PC-3 (cell line): ENCODE measurements at regions not wholly inside any gene's neighbourhood (a gene's known extent, or its start where the extent isn't known, plus 50 kb on each side); places are given as distances from the start of the nearest gene placed in this dataset.
"Not testable (repeated sequence)": the region's sequence is repeated elsewhere in the genome, so short reads cannot be mapped to it uniquely, and the experiment has no call there.

Experiments used
- ATAC-seq: fragments of 200-7000 bp; cut with Tn5 transposase; 2 replicates; pipeline ENCODE4 v1.9.1; 2020; ENCODE audit warnings: mild to moderate bottlenecking, moderate library complexity
- BruUV-seq: library from RNA; stranded (reverse); fragments of 400-500 nt; replicated peaks from 2 replicates; lab custom pipeline; 2021; lab: Mats Ljungman, UMichigan
- CTCF ChIA-PET: fragments of 300-600 bp; sonication (Branson Sonifier 250); formaldehyde crosslinking; loops from one replicate; lab custom pipeline; 2022; ENCODE audit warnings: antibody characterized with exemption; lab: Charles Lee
- POLR2A ChIA-PET: fragments of 300-600 bp; sonication (Branson Sonifier 250); formaldehyde crosslinking; loops from one replicate; lab custom pipeline; 2022; ENCODE audit warnings: antibody characterized with exemption; ENCODE audit not compliant: unreplicated experiment; lab: Charles Lee
- DNase-seq: peaks from one replicate; pipeline ENCODE4 v3.0.0-alpha.2; 2015
- H2AFZ ChIP-seq: fragments of 300-600 bp; sonication (generic); 2 replicates; pipeline ENCODE4 v1.6.0; 2016; ENCODE audit warnings: antibody characterized with exemption, low read length
- H3F3A ChIP-seq: fragments of 300-600 bp; sonication (generic); one replicate; pipeline ENCODE4 v1.6.0; 2017; ENCODE audit warnings: antibody characterized with exemption, low read length, control low read depth, mild to moderate bottlenecking; ENCODE audit not compliant: unreplicated experiment
- H3K27ac ChIP-seq: fragments of 300-600 bp; sonication (generic); 2 replicates; pipeline ENCODE4 v1.5.1; 2016; ENCODE audit warnings: mild to moderate bottlenecking, low read length
- H3K27me3 ChIP-seq: fragments of 300-600 bp; sonication (generic); 2 replicates; pipeline ENCODE4 v1.6.1; 2016; ENCODE audit warnings: low read length, mixed read lengths
- H3K36me3 ChIP-seq: fragments of 300-600 bp; sonication (generic); 2 replicates; pipeline ENCODE4 v1.6.1; 2016; ENCODE audit warnings: low read depth, mixed run types, low read length, mixed read lengths
- H3K4me1 ChIP-seq: fragments of 300-600 bp; sonication (generic); 2 replicates; pipeline ENCODE4 v1.5.1; 2016; ENCODE audit warnings: low read length; ENCODE audit not compliant: insufficient read depth
- H3K4me2 ChIP-seq: fragments of 300-600 bp; sonication (generic); 2 replicates; pipeline ENCODE4 v1.6.0; 2016; ENCODE audit warnings: low read length
- H3K4me3 ChIP-seq: fragments of 300-600 bp; sonication (generic); 2 replicates; pipeline ENCODE4 v1.5.1; 2016; ENCODE audit warnings: mild to moderate bottlenecking, low read length, mixed read lengths
- H3K79me2 ChIP-seq: fragments of 300-600 bp; sonication (generic); 2 replicates; pipeline ENCODE4 v1.6.1; 2017; ENCODE audit warnings: low read length, mixed read lengths
- H3K9ac ChIP-seq: fragments of 300-600 bp; sonication (generic); 2 replicates; pipeline ENCODE4 v1.6.0; 2016; ENCODE audit warnings: mild to moderate bottlenecking, low read length
- H3K9me2 ChIP-seq: fragments of 300-600 bp; sonication (generic); replicated peaks from 2 replicates; pipeline ENCODE4 v1.6.1; 2016; ENCODE audit warnings: mixed run types, low read length, mixed read lengths
- H3K9me3 ChIP-seq: fragments of 300-600 bp; sonication (generic); 2 replicates; pipeline ENCODE4 v1.6.1; 2016; ENCODE audit warnings: low read length, mixed read lengths
- H4K20me1 ChIP-seq: fragments of 300-600 bp; sonication (generic); 2 replicates; pipeline ENCODE4 v1.6.1; 2016; ENCODE audit warnings: low read length, mixed read lengths
- intact Hi-C: fragments of 100-400 bp; cut with micrococcal nuclease; formaldehyde crosslinking; loops from 2 replicates; pipeline ENCODE4 v1.9.0; 2023

DNA sequence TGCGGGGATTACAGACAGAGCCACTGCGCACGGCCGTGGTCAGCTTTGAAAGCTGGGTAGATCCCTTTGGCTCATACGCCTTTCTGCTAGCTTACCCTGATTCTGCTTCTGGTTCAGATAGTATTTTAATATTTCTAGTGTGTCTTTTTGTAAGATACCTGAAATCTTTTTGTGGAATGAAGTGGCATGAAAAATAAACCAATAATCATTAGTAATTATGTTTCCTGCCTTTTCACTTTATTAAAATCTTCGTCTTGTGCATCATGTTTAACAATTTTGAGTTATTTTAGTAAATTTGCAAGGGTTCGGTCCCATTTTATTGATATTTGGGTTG lies 82.5 kb upstream of the TNK2 start:
- H3K9me3 ChIP-seq, H3K27me3 ChIP-seq, POLR2A ChIA-PET, DNase-seq, intact Hi-C loops, H3K27ac ChIP-seq, H3K4me1 ChIP-seq, BruUV-seq, H4K20me1 ChIP-seq, H3F3A ChIP-seq, H3K36me3 ChIP-seq, H3K9me2 ChIP-seq, CTCF ChIA-PET: not testable (repeated sequence)
- Histone ChIP-seq H3K9ac (peak overlapping the region; percentile 86), H2AFZ (peak overlapping the region; percentile 98), H3K79me2 (peaks cover 11% of the 10 kb centered on the region), H3K4me2 (peak overlapping the region; percentile 87), H3K4me3 (peak overlapping the region; percentile 84)
- ATAC-seq = peak; percentile 1; the same call in 1 of the 2 replicates

DNA sequence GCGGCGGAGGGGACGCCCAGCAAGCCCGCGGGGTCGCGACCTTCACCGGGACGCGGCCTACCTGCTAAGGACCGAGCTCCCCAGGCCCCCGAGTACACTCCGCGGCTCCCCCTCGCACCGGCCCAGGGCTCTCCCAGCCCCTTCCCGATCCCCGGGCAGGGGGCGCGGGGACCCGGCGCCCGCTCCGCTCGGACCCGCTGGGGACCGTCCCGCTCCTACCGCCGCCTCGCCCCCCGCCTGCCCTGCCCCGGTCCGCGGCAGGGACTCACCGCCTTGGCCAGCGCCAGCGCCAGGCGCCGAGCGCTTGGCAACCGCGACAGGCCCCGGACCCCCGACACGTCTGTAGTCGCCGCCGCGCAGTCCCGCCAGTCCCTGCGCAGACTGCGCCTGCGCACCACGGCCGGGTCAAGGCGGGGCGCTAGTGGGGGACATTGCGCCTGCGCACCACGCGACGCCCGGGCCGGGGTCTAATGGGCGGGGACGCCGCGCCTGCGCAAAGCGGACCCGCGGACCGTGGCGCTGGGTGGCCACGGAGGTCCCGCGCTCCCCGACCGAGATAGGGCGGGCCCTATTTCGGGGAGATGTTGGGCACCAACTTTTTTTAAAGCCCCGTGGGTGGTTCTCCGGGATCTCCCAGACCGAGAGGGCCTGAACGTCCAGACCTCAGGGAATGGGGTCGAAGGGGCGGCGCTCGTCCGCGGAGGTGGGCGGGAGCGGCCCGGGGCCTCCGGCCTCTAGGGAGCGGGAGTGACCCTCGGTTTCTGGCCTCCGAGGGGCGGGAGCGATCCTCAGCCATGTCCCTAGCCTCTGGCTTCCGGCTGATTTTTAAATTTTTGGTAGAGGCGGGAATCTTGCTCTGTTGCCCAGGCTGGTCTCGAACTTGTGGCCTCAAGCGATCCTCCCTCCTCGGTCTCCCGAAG lies 81.8 kb upstream of the TNK2 start:
- Histone ChIP-seq H3K4me2 (peak overlapping the region; percentile 87), H3K79me2 (peaks cover 11% of the 10 kb centered on the region), H3K9ac (peak overlapping the region; percentile 86), H2AFZ (peak overlapping the region; percentile 98), H3K4me3 (peak overlapping the region; percentile 84)
- H3K9me2 ChIP-seq, H3K9me3 ChIP-seq, H3K36me3 ChIP-seq, intact Hi-C loops, H4K20me1 ChIP-seq, H3F3A ChIP-seq, H3K4me1 ChIP-seq, H3K27me3 ChIP-seq, H3K27ac ChIP-seq, CTCF ChIA-PET, POLR2A ChIA-PET: not testable (repeated sequence)
- peak; percentile 76 for ATAC-seq
- BruUV-seq = TSS peak; percentile 88
- peak; percentile 92 for DNase-seq

DNA sequence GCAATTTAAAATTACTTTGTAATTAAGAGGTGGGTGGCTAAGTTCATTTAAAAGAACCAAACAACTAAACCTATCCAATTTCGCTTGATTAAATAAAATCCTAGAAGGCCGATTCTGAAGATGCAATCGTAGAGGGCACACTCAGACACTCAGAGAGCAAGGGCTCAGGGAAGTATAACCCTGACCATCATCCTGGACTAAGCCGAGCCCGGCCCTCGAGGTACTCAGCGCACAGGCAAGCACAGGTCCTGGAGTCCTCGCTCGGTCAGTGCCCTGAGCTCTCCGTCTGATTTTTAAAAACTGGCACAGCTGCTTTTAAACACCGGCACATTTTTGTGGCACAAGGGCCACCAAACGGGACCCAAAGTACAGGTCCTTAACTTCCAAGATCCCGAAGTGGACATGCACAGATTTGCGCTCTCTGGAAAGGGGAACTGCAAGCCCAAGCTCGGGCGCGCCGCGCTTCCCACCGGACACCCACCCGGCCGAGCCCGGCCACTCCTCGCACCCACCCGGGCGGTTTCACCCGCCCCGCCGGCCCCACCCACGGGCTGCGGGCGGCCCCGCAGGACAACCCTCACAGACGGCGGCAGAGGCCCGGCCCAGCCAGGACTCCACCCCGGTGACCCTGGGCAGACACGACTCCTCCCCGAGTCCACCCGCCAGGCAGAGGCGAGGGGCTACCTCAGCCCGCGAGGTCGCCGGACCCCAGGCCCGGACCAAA lies 81.0 kb upstream of the TNK2 start:
- H3K27me3 ChIP-seq, H3K9me2 ChIP-seq, H4K20me1 ChIP-seq, H3F3A ChIP-seq, H3K27ac ChIP-seq, H3K4me1 ChIP-seq, H3K36me3 ChIP-seq, intact Hi-C loops, H3K9me3 ChIP-seq, POLR2A ChIA-PET, CTCF ChIA-PET, H2AFZ ChIP-seq: not testable (repeated sequence)
- H3K4me2 ChIP-seq = peak overlapping the region; percentile 62
- peak; percentile 11 for DNase-seq
- H3K79me2 ChIP-seq = peaks cover 11% of the 10 kb centered on the region
- H3K4me3 ChIP-seq = peak overlapping the region; percentile 84
- TSS peak; percentile 74 for BruUV-seq
- peak; percentile 63 for ATAC-seq
- peak overlapping the region; percentile 86 for H3K9ac ChIP-seq

DNA sequence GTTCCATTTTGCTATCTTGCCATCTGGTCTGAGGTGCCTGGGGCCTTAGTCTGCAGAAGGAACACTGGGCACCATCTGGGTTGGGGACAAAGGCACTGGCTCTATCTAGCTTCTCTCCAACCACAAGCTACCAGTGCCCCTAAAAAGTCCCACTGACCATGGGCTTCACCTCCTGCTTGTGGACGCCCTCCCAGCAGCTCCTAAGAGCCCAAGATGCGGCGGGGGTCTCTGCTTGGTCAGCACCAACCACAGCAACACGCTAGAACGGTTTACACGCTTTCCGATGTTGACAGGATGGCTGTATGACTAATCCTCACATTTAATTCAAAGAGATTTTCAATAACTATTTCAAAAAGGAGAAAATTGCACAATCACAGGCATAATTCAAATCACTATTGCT lies 80.4 kb upstream of the TNK2 start:
- H4K20me1 ChIP-seq, H3K27ac ChIP-seq, intact Hi-C loops, POLR2A ChIA-PET, H3K36me3 ChIP-seq, H3K9me2 ChIP-seq, DNase-seq, CTCF ChIA-PET, H3K9ac ChIP-seq, H3F3A ChIP-seq, H2AFZ ChIP-seq, BruUV-seq, H3K4me1 ChIP-seq, H3K27me3 ChIP-seq, H3K9me3 ChIP-seq: not testable (repeated sequence)
- peak; percentile 7; the same call in 1 of the 2 replicates for ATAC-seq
- peak overlapping the region; percentile 62 for H3K4me2 ChIP-seq
- peaks cover 11% of the 10 kb centered on the region for H3K79me2 ChIP-seq
- peak overlapping the region; percentile 56; the same call in 1 of the 2 replicates for H3K4me3 ChIP-seq

DNA sequence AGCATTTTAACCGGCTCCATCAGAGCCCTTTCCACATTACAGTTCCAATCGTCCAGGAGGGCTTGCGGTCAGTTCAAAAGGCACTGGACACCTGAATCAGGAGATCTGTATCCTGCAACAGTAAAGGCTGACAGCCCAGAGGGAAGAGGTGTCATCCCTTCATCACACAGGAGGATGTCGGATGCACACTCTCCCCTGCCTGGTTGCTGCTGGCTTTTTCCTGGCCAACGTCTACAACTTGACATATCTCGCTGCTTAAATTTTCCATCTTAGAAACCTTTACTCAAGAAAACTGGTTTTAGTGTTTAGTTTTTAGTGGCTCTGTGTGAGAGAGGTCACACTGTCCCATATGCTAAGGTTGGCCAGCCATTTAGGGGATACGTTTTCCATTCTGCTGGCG lies 78.7 kb upstream of the TNK2 start:
- BruUV-seq, POLR2A ChIA-PET, CTCF ChIA-PET, H4K20me1 ChIP-seq, H3F3A ChIP-seq, DNase-seq, H3K9me3 ChIP-seq, H3K9ac ChIP-seq, H3K27ac ChIP-seq, H3K9me2 ChIP-seq, H3K36me3 ChIP-seq, H2AFZ ChIP-seq, ATAC-seq, intact Hi-C loops, H3K4me2 ChIP-seq, H3K27me3 ChIP-seq, H3K4me1 ChIP-seq, H3K4me3 ChIP-seq: not testable (repeated sequence)
- peaks cover 11% of the 10 kb centered on the region for H3K79me2 ChIP-seq

DNA sequence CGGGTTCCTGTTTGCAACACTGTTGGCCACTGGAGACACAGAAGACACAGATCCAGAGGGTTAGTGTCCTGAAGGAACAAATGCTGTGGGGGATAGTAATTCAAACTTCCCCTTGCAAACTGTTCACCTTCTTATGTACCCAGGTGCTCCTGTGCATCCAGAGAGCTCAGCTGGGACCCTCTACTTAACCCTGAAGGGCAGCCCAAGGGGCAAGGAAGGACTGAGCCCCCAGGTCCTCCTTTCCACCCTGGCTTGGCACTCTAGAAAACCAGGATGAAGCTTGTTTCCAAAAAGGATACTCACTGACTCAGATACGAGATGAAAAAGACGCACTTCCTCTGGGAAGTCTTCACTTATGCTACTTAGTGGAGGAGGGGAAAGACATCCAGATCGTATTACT lies 78.2 kb upstream of the TNK2 start:
- H3K4me1 ChIP-seq, CTCF ChIA-PET, H3K27me3 ChIP-seq, H3K36me3 ChIP-seq, H3K27ac ChIP-seq, H4K20me1 ChIP-seq, H2AFZ ChIP-seq, H3K4me2 ChIP-seq, H3F3A ChIP-seq, ATAC-seq, H3K4me3 ChIP-seq, intact Hi-C loops, H3K9me2 ChIP-seq, H3K9me3 ChIP-seq, DNase-seq, BruUV-seq, POLR2A ChIA-PET, H3K9ac ChIP-seq: not testable (repeated sequence)
- H3K79me2 ChIP-seq = peaks cover 11% of the 10 kb centered on the region
